COLO829 (cell line): ENCODE measurements at regions not wholly inside any gene's neighbourhood (a gene's known extent, or its start where the extent isn't known, plus 50 kb on each side); places are given as distances from the start of the nearest gene placed in this dataset.
"Not testable (repeated sequence)": the region's sequence is repeated elsewhere in the genome, so short reads cannot be mapped to it uniquely, and the experiment has no call there.

Source experiments
- DNase-seq: peaks from one replicate; pipeline ENCODE4 v3.0.0; 2012; ENCODE audit warnings: low spot score

GRCh38 chr2:18078216-18078615 lies 199.7 kb downstream of the KCNS3 start:
- DNase-seq = no peak

- peak; percentile 10 for DNase-seq
Measured at GRCh38 chr2:18077704-18078103, 199.2 kb downstream of the KCNS3 start.

- DNase-seq = no peak
Measured at GRCh38 chr2:18077231-18077630, 198.8 kb downstream of the KCNS3 start.

- DNase-seq = peak; percentile 54
Measured at GRCh38 chr2:18074476-18074875, 196.0 kb downstream of the KCNS3 start.

- DNase-seq = peak; percentile 35
Measured at GRCh38 chr2:18073601-18074000, 195.1 kb downstream of the KCNS3 start.

- DNase-seq = peak; percentile 40
Measured at GRCh38 chr2:18067588-18068384, 189.3 kb downstream of the KCNS3 start.

- DNase-seq = no peak
Measured at GRCh38 chr2:18066894-18067293, 188.4 kb downstream of the KCNS3 start.

GRCh38 chr2:18066066-18066465 lies 187.6 kb downstream of the KCNS3 start:
- no peak for DNase-seq

- no peak for DNase-seq
Measured at GRCh38 chr2:18065249-18065648, 186.8 kb downstream of the KCNS3 start.

GRCh38 chr2:18063826-18064470 lies 185.5 kb downstream of the KCNS3 start:
- no peak for DNase-seq

GRCh38 chr2:18062892-18063291 lies 184.4 kb downstream of the KCNS3 start:
- DNase-seq = no peak

- no peak for DNase-seq
Measured at GRCh38 chr2:18061717-18062116, 183.2 kb downstream of the KCNS3 start.

- no peak for DNase-seq
Measured at GRCh38 chr2:18057657-18058056, 179.2 kb downstream of the KCNS3 start.

GRCh38 chr2:18055290-18055689 lies 176.8 kb downstream of the KCNS3 start:
- no peak for DNase-seq

GRCh38 chr2:18050001-18050400 lies 171.5 kb downstream of the KCNS3 start:
- no peak for DNase-seq

GRCh38 chr2:18049325-18049724 lies 170.9 kb downstream of the KCNS3 start:
- DNase-seq = no peak

- DNase-seq = peak; percentile 73
Measured at GRCh38 chr2:18047896-18048657, 169.6 kb downstream of the KCNS3 start.

GRCh38 chr2:18047213-18047611 lies 168.7 kb downstream of the KCNS3 start:
- DNase-seq = peak; percentile 29

GRCh38 chr2:18046558-18047212 lies 168.2 kb downstream of the KCNS3 start:
- no peak for DNase-seq

GRCh38 chr2:18046017-18046416 lies 167.6 kb downstream of the KCNS3 start:
- DNase-seq = no peak

GRCh38 chr2:18045230-18045629 lies 166.8 kb downstream of the KCNS3 start:
- DNase-seq = no peak

- DNase-seq = not testable (repeated sequence)
Measured at GRCh38 chr2:18017381-18017780, 138.9 kb downstream of the KCNS3 start.
